GM18505 (cell line): ENCODE measurements at regions not wholly inside any gene's neighbourhood (a gene's known extent, or its start where the extent isn't known, plus 50 kb on each side); places are given as distances from the start of the nearest gene placed in this dataset.

Source experiments
- ATAC-seq: cut with Tn5 transposase; IDR thresholded peaks from one replicate; pipeline ENCODE4 v1.9.1; 2021; ENCODE audit not compliant: unreplicated experiment
- POLR2A ChIP-seq: IDR thresholded peaks from 4 replicates; pipeline ENCODE4 v1.6.1; 2011; ENCODE audit warnings: borderline replicate concordance; ENCODE audit not compliant: insufficient read depth, insufficient read length; ENCODE audit errors: extremely low read depth

GRCh38 chr15:69883306-69883705 is 214.4 kb downstream of the TLE3 start:
- no peak for TF ChIP-seq POLR2A

GRCh38 chr15:69885173-69885955 is 212.4 kb downstream of the TLE3 start:
- TF ChIP-seq POLR2A, result no peak
- no peak for ATAC-seq

More at GRCh38 chr15:69883306-69883705, 214.4 kb downstream of the TLE3 start:
- ATAC-seq, result no peak

- no peak for ATAC-seq
These were observed 210.7 kb downstream of the TLE3 start for GRCh38 chr15:69887009-69887408.

GRCh38 chr15:69887553-69887952 is 210.2 kb downstream of the TLE3 start:
- TF ChIP-seq POLR2A, result no peak
- no peak for ATAC-seq

More at GRCh38 chr15:69887009-69887408, 210.7 kb downstream of the TLE3 start:
- no peak for TF ChIP-seq POLR2A

GRCh38 chr15:69888406-69888805 is 209.3 kb downstream of the TLE3 start:
- TF ChIP-seq POLR2A, result no peak
- ATAC-seq, result no peak

GRCh38 chr15:69891070-69891536 is 206.6 kb downstream of the TLE3 start:
- ATAC-seq, result no peak
- TF ChIP-seq POLR2A, result no peak

GRCh38 chr15:69891606-69892005 is 206.1 kb downstream of the TLE3 start:
- TF ChIP-seq POLR2A, result no peak
- no peak for ATAC-seq

- no peak for ATAC-seq
- no peak for TF ChIP-seq POLR2A
These were observed 205.4 kb downstream of the TLE3 start for GRCh38 chr15:69892351-69892750.

GRCh38 chr15:69893086-69893485 is 204.6 kb downstream of the TLE3 start:
- no peak for ATAC-seq
- no peak for TF ChIP-seq POLR2A

GRCh38 chr15:69893863-69894262 is 203.9 kb downstream of the TLE3 start:
- no peak for ATAC-seq

GRCh38 chr15:69895202-69895601 is 202.5 kb downstream of the TLE3 start:
- no peak for ATAC-seq
- no peak for TF ChIP-seq POLR2A

More at GRCh38 chr15:69893863-69894262, 203.9 kb downstream of the TLE3 start:
- TF ChIP-seq POLR2A, result no peak

GRCh38 chr15:69896606-69897005 is 201.1 kb downstream of the TLE3 start:
- no peak for TF ChIP-seq POLR2A
- ATAC-seq, result no peak

GRCh38 chr15:69897061-69897460 is 200.7 kb downstream of the TLE3 start:
- TF ChIP-seq POLR2A, result no peak
- ATAC-seq, result no peak

- ATAC-seq, result no peak
- TF ChIP-seq POLR2A, result no peak
These were observed 200.1 kb downstream of the TLE3 start for GRCh38 chr15:69897471-69898237.
